ENCODE measurements at regions not wholly inside any gene's neighbourhood (a gene's known extent, or its start where the extent isn't known, plus 50 kb on each side); places are given as distances from the start of the nearest gene placed in this dataset.

DNA sequence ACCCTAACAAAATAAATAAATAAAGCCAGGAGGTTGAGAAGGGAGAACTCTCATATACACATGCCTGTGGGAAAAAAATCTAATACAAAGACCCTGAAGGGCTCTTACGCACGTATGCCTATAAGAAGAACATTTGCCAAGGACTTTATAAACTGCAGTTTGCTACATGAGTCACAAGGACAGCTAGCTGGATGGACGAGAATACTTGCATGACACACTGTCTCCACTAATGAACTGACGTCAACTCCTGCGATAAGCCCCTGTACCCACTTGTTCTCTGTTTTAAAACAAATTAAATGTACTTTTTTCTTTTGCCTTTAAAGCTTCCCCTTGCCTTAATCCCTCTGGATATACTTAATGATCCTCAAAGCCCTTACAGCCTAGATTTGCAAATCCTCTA, 374.6 kb upstream of the GHITM start:
- TF ChIP-seq CTCF (IDR thresholded peaks at IDR 0.05; ENCODE audit: low read length): no peak
- TF ChIP-seq EZH2 (IDR thresholded peaks at IDR 0.05; ENCODE audit: borderline replicate concordance, low read length): no peak

Data from OCI-LY1 (cell line).